ENCODE measurements at regions not wholly inside any gene's neighbourhood (a gene's known extent, or its start where the extent isn't known, plus 50 kb on each side); places are given as distances from the start of the nearest gene placed in this dataset.

DNA sequence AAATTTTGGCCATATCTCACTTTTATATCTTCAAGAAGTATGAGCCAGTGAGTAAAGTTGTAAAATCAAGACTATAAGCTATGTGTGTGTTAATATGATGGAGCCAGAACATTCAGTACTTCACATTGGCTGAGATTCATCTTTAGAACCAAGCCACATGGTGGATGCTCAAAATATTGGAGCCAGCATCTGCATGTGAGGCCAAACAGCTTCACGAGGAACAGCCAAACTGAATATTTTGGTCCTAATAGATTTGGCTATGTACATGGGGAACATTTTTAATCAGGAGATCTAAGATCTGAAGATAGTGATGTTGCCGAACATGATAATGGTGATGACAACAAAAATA is 1089.8 kb downstream of the TUSC7 start:
- TF ChIP-seq EZH2phosphoT487 (IDR thresholded peaks at IDR 0.05; ENCODE audit: insufficient read depth, low read depth) (no peak), EZH2 (IDR thresholded peaks at IDR 0.05; ENCODE audit: insufficient read depth, poor library complexity, severe bottlenecking) (no peak)

All from GM23248 (cell line).